GM10266 (cell line): ENCODE measurements at regions not wholly inside any gene's neighbourhood (a gene's known extent, or its start where the extent isn't known, plus 50 kb on each side); places are given as distances from the start of the nearest gene placed in this dataset.

ENCODE experiments used
- DNase-seq: peaks from one replicate; pipeline ENCODE4 v3.0.0; 2012; ENCODE audit errors: extremely low spot score
- TF ChIP-seq, protein P1 (sequence below): IDR thresholded peaks from 2 replicates; pipeline ENCODE4 v1.5.1; 2012; ENCODE audit warnings: mild to moderate bottlenecking, low read depth; ENCODE audit not compliant: control insufficient read depth, insufficient read depth; ENCODE audit errors: missing control alignments

DNA sequence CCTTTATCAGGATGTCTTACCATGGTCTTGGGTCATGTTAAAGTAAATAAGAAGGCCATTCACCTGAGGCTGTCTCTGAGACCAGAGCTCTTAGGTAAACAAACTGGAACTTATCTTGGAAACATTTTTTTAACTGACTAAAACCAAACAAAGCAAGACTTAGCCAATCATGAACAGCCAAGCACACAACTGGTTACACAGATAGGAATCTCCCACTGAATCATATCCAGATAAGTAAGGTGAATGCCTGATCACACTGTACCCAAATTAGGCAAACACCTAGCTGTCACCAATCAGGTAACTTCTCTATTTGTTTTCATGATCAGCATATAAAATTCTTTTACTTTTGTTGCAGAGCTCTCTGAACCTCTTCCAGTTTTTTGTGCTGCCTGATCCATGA lies 205.4 kb downstream of the CNTN3 start:
- TF ChIP-seq, protein P1, sequence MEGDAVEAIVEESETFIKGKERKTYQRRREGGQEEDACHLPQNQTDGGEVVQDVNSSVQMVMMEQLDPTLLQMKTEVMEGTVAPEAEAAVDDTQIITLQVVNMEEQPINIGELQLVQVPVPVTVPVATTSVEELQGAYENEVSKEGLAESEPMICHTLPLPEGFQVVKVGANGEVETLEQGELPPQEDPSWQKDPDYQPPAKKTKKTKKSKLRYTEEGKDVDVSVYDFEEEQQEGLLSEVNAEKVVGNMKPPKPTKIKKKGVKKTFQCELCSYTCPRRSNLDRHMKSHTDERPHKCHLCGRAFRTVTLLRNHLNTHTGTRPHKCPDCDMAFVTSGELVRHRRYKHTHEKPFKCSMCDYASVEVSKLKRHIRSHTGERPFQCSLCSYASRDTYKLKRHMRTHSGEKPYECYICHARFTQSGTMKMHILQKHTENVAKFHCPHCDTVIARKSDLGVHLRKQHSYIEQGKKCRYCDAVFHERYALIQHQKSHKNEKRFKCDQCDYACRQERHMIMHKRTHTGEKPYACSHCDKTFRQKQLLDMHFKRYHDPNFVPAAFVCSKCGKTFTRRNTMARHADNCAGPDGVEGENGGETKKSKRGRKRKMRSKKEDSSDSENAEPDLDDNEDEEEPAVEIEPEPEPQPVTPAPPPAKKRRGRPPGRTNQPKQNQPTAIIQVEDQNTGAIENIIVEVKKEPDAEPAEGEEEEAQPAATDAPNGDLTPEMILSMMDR = no peak
- no peak for DNase-seq

DNA sequence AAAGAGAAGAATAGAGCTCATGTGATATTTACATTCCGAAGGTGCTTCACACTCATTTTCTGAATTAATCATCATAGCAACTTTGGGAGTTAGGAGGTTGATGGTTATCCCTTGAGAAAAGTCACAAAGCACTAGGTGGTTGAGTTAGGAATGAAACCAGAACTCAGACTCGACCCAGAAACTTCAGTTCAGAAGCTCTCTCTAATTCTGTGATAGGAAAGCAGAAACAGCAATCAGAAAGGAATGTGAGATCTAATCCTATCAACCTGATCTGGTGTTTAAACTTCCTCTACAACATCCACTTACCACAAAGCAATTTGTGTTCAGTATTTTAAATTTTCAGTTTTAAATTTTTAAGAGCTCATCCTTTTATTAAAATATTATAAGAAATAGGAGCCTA lies 211.2 kb downstream of the CNTN3 start:
- no peak for DNase-seq
- TF ChIP-seq, protein P1 = no peak

GRCh38 chr3:74402821-74403220 lies 211.6 kb downstream of the CNTN3 start:
- TF ChIP-seq, protein P1 = no peak
- no peak for DNase-seq

DNA sequence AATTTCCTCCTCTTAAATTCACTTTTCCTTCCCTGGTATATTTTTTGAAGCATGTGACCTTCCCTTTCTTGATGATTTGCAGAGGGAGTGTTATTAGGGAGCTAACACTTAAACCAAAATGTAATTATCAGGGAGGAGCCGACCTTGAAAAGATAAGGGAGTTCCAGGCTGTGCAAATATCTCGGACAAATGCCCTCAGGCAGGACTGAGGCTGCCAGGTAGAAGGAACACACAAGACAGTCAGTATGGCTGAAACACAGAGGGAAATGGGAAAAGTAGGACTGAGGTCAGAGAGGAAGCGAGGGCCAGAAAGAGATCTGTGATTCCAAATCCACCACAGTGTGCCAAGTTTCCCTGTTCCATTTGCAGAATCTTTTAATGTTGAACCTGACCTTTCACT lies 221.0 kb downstream of the CNTN3 start:
- no peak for DNase-seq
- TF ChIP-seq, protein P1 = no peak

DNA sequence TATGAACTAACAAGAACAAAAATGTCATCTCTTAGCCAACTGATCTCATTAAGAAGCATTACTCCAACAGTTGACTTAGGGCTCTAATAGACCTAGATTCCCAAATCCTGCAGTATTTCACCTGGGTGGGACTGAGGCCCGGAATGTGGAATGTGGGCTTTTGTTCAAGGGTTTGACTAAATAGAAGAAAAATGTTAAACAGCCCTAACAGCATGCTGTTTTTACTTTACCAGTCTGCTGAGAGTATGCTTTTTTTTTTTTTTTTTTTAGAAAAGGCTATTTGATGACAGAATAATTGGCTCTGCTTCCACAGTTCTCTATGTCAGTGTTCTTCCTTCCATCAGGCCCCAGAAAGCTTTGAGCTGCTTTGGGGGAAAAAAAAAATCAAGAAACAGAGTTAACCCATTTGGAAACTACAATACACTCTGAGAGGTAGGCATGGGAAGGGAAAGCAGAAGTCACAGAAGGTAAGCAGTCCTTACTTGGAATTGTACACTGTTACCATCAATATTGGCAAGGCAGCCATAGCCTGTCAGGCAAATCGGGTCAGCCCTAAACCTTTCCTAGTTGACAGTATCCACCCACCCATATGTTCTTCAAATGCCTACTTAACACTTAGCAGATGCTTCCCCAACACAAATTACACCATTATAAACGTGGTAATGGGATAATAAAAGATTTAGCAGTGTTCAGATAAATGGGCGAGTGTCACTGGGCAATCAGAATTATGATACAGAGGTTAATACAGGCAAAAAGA lies 224.2 kb downstream of the CNTN3 start:
- no peak for DNase-seq
- TF ChIP-seq, protein P1 = no peak

GRCh38 chr3:74387111-74387735 lies 227.2 kb downstream of the CNTN3 start:
- no peak for DNase-seq
- TF ChIP-seq, protein P1 = no peak

DNA sequence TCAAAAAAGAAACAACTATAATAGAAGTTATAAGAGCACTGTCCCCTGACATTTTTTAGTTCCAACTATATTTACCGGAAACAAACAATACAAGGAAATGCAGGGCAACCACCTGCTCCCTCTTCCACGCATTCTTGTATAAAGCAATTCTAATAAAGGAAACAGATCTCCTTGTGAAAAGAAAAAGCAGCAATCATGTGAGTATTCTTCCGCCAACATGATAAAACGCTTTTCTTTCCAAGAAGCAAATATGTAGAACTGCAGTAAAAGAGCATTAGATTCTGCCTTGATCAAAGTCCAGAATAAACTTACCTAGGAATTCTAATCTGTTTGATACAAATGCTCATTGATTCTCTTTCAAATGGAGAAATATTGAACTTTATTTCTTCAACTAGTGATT lies 230.3 kb downstream of the CNTN3 start:
- no peak for DNase-seq
- TF ChIP-seq, protein P1 = no peak
